OCI-LY7 (cell line): ENCODE measurements at regions not wholly inside any gene's neighbourhood (a gene's known extent, or its start where the extent isn't known, plus 50 kb on each side); places are given as distances from the start of the nearest gene placed in this dataset.

Source experiments
- BruUV-seq: library from RNA; stranded (reverse); fragments of 400-500 nt; replicated peaks from 2 replicates; lab custom pipeline; 2021; lab: Mats Ljungman, UMichigan
- CTCF ChIA-PET: fragments of 300-600 bp; sonication (Branson Sonifier 250); formaldehyde crosslinking; loops from one replicate; lab custom pipeline; 2022; ENCODE audit warnings: antibody characterized with exemption; ENCODE audit not compliant: unreplicated experiment; lab: Charles Lee
- POLR2A ChIA-PET: fragments of 300-600 bp; sonication (Branson Sonifier 250); formaldehyde crosslinking; loops from one replicate; lab custom pipeline; 2022; ENCODE audit warnings: antibody characterized with exemption; lab: Charles Lee
- DNase-seq: peaks from one replicate; pipeline ENCODE4 v3.0.0-alpha.2; 2015; ENCODE audit warnings: low spot score
- H2AFZ ChIP-seq: fragments of 200-600 bp; sonication (generic), shearing (Covaris generic); 2 replicates; pipeline ENCODE4 v1.6.1; 2014; ENCODE audit warnings: mild to moderate bottlenecking, antibody characterized with exemption, low read length, moderate library complexity
- H3K27ac ChIP-seq: fragments of 200-600 bp; sonication (generic); 2 replicates; pipeline ENCODE4 v1.5.1; 2014; ENCODE audit warnings: mixed run types, low read depth, mild to moderate bottlenecking, moderate library complexity, low read length, inconsistent platforms; ENCODE audit not compliant: poor library complexity, severe bottlenecking
- H3K36me3 ChIP-seq: fragments of 200-600 bp; sonication (generic); 2 replicates; pipeline ENCODE4 v1.6.1; 2014; ENCODE audit warnings: mild to moderate bottlenecking, antibody characterized with exemption, low read length, moderate library complexity, mixed read lengths; ENCODE audit not compliant: insufficient read depth
- H3K4me1 ChIP-seq: fragments of 200-600 bp; sonication (generic); 2 replicates; pipeline ENCODE4 v1.5.1; 2014; ENCODE audit warnings: mild to moderate bottlenecking, low read length; ENCODE audit not compliant: insufficient read depth, poor library complexity, severe bottlenecking
- H3K4me2 ChIP-seq: fragments of 200-600 bp; sonication (generic); 2 replicates; pipeline ENCODE4 v1.6.1; 2014; ENCODE audit warnings: mild to moderate bottlenecking, low read length
- H3K4me3 ChIP-seq: fragments of 200-600 bp; sonication (generic); 2 replicates; pipeline ENCODE4 v1.5.1; 2014; ENCODE audit warnings: mild to moderate bottlenecking, low read depth, low read length; ENCODE audit not compliant: poor library complexity, severe bottlenecking
- H3K79me2 ChIP-seq: fragments of 200-600 bp; sonication (generic); 2 replicates; pipeline ENCODE4 v1.6.1; 2016; ENCODE audit warnings: low read depth, mild to moderate bottlenecking, low read length, moderate library complexity, mixed read lengths; ENCODE audit not compliant: insufficient read depth
- H3K9me2 ChIP-seq: fragments of 200-600 bp; sonication (generic); 2 replicates; pipeline ENCODE4 v1.6.1; 2016; ENCODE audit warnings: mild to moderate bottlenecking, low read length, mixed read lengths; ENCODE audit not compliant: insufficient read depth
- H3K9me3 ChIP-seq: fragments of 200-600 bp; sonication (generic); 2 replicates; pipeline ENCODE4 v1.6.1; 2014; ENCODE audit warnings: mild to moderate bottlenecking, mixed run types, low read length, mixed read lengths
- H4K20me1 ChIP-seq: fragments of 200-600 bp; sonication (generic); 2 replicates; pipeline ENCODE4 v1.6.1; 2014; ENCODE audit warnings: mild to moderate bottlenecking, antibody characterized with exemption, low read length, moderate library complexity, mixed read lengths; ENCODE audit not compliant: insufficient read depth
- EZH2phosphoT487 ChIP-seq: fragments of 200-600 bp; sonication (generic); IDR thresholded peaks from 2 replicates; pipeline ENCODE4 v1.6.1; 2018; ENCODE audit warnings: low read depth, borderline replicate concordance, mild to moderate bottlenecking, mixed run types, antibody characterized with exemption, low read length, moderate library complexity, mixed read lengths
- intact Hi-C: fragments of 100-400 bp; cut with micrococcal nuclease; formaldehyde crosslinking; loops from one replicate; pipeline ENCODE4 v1.10.0; 2022; ENCODE audit not compliant: unreplicated experiment
- TF ChIP-seq, protein P1 (sequence below): fragments of 200-600 bp; sonication (generic); conservative IDR thresholded peaks from 2 replicates; pipeline ENCODE4 v1.5.1; 2014; ENCODE audit warnings: mild to moderate bottlenecking, antibody characterized with exemption, low read length, moderate library complexity, mixed read lengths

DNA sequence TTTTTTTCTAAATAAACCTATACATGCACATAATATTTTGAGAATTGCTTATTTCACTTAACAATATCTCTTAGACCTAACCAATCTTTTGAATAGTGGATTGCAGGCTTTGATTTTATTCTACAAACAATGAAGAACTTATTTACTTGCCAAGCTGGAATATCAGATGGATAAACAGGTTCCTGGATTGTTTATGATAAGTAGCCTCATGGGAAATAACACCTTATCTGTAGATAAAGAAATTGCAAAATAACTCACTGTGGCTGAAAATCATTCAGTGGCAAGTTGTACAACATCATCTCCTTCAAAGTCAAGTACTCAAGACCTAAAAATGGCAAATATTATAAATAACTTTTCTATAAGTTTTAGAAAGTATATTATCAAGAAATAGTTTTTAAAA, 335.4 kb upstream of the ATP2B1 start:
- H4K20me1 ChIP-seq = no peaks in the 10 kb centered on the region
- no peaks in the 10 kb centered on the region for H3K9me3 ChIP-seq
- TF ChIP-seq EZH2phosphoT487 = no peak
- TF ChIP-seq, protein P1, sequence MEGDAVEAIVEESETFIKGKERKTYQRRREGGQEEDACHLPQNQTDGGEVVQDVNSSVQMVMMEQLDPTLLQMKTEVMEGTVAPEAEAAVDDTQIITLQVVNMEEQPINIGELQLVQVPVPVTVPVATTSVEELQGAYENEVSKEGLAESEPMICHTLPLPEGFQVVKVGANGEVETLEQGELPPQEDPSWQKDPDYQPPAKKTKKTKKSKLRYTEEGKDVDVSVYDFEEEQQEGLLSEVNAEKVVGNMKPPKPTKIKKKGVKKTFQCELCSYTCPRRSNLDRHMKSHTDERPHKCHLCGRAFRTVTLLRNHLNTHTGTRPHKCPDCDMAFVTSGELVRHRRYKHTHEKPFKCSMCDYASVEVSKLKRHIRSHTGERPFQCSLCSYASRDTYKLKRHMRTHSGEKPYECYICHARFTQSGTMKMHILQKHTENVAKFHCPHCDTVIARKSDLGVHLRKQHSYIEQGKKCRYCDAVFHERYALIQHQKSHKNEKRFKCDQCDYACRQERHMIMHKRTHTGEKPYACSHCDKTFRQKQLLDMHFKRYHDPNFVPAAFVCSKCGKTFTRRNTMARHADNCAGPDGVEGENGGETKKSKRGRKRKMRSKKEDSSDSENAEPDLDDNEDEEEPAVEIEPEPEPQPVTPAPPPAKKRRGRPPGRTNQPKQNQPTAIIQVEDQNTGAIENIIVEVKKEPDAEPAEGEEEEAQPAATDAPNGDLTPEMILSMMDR = no peak
- no peak for DNase-seq
- POLR2A ChIA-PET = interaction anchor here (0.6 to 0.7 kb wide), 2 partner anchors 29 to 371 kb away, joined by 3 read pairs; no protein-coding TSS in a partner anchor
- H2AFZ ChIP-seq = no peak overlapping the region
- H3K4me2 ChIP-seq = no peak overlapping the region
- H3K36me3 ChIP-seq = no peaks in the 10 kb centered on the region
- H3K4me3 ChIP-seq = no peak overlapping the region
- CTCF ChIA-PET = no interaction called here
- no TSS peak for BruUV-seq
- H3K27ac ChIP-seq = no peak overlapping the region
- no peaks in the 10 kb centered on the region for H3K4me1 ChIP-seq
- no peaks in the 10 kb centered on the region for H3K79me2 ChIP-seq
- intact Hi-C loops = no loop called here
- no peaks in the 10 kb centered on the region for H3K9me2 ChIP-seq

DNA sequence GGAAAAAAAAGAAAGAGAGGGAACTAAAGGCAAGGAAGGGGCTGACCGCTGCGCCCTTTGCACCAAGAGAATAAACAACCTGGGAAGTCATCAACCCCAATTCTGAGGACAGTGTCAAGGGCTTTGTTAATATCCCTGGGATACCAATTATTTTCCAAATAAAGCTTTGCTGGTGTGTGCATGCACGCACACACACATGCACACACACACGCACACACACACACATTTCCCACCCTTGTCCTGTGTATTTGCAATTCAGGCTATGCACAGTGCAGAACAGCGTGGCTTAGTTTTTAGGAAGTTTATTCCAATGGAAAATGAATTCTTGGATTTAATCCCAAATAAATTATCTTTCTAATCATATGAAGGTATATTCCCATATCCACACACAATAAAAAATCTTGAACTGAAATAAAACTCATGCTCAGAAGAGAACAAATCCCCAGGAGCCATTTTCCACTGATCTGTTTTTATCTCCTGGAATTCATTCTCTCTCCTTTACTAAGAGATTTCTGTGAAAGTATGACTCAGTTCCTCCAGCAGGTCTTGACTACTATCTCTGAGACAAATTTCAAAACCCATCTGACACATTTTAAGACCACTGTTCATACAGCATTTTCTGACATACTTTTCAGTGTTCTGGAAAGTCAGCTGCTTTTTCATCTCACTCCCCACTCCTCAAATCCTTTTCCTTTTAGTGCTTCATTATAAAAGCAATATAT, 334.4 kb upstream of the ATP2B1 start:
- intact Hi-C loops = no loop called here
- no TSS peak for BruUV-seq
- Histone ChIP-seq H3K4me1 (no peaks in the 10 kb centered on the region), H3K9me3 (no peaks in the 10 kb centered on the region), H3K9me2 (no peaks in the 10 kb centered on the region), H3K36me3 (no peaks in the 10 kb centered on the region), H2AFZ (no peak overlapping the region), H3K4me2 (no peak overlapping the region), H3K4me3 (no peak overlapping the region), H4K20me1 (no peaks in the 10 kb centered on the region), H3K79me2 (no peaks in the 10 kb centered on the region), H3K27ac (no peak overlapping the region)
- CTCF ChIA-PET = no interaction called here
- POLR2A ChIA-PET = no interaction called here
- TF ChIP-seq EZH2phosphoT487 = no peak
- TF ChIP-seq, protein P1 = no peak
- no peak for DNase-seq

DNA sequence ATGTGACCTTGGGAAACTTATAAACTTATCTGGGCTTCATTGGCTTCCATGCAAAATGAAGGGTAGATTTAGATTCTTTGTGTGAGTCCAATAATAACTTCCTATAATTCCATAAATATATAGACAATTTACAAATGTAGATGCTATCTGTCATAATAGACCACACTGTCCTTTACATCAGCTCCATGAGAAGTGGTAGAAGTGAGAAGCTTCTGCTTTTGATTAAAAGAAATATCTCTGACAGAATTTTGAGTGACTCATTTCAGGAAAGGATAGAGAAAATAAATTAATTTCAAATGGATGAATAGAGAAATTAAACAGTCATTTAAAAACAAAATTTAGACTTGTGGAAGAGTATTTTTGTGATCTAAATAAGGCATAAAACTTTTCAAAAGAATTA, 329.7 kb upstream of the ATP2B1 start:
- no TSS peak for BruUV-seq
- Histone ChIP-seq H3K9me2 (no peaks in the 10 kb centered on the region), H3K36me3 (no peaks in the 10 kb centered on the region), H2AFZ (no peak overlapping the region), H3K27ac (no peak overlapping the region), H3K79me2 (no peaks in the 10 kb centered on the region), H3K4me3 (no peak overlapping the region), H4K20me1 (no peaks in the 10 kb centered on the region), H3K4me2 (no peak overlapping the region), H3K9me3 (no peaks in the 10 kb centered on the region), H3K4me1 (peaks cover 6% of the 10 kb centered on the region)
- POLR2A ChIA-PET = interaction anchor here (0.7 to 1.7 kb wide), 3 partner anchors 20 to 441 kb away, joined by 3 to 4 read pairs (median 3); no protein-coding TSS in a partner anchor
- CTCF ChIA-PET = no interaction called here
- DNase-seq = no peak
- intact Hi-C loops = no loop called here
- TF ChIP-seq, protein P1 = no peak
- TF ChIP-seq EZH2phosphoT487 = no peak
